MM.1S (cell line): ENCODE measurements at regions not wholly inside any gene's neighbourhood (a gene's known extent, or its start where the extent isn't known, plus 50 kb on each side); places are given as distances from the start of the nearest gene placed in this dataset.

Experiments used
- DNase-seq: peaks from one replicate; pipeline ENCODE4 v3.0.0-alpha.2; 2015
- H2AFZ ChIP-seq: fragments of 300-600 bp; sonication (generic); 2 replicates; pipeline ENCODE4 v1.6.0; 2016; ENCODE audit warnings: antibody characterized with exemption, low read length
- H3F3A ChIP-seq: fragments of 300-600 bp; sonication (generic); 2 replicates; pipeline ENCODE4 v1.6.1; 2016; ENCODE audit warnings: mild to moderate bottlenecking, antibody characterized with exemption, low read length, moderate library complexity, mixed read lengths; ENCODE audit not compliant: insufficient read depth
- H3K27ac ChIP-seq: fragments of 300-600 bp; sonication (generic); 2 replicates; pipeline ENCODE4 v1.5.1; 2016; ENCODE audit warnings: mild to moderate bottlenecking, low read length
- H3K27me3 ChIP-seq: fragments of 300-600 bp; sonication (generic); replicated peaks from 2 replicates; pipeline ENCODE4 v1.6.0; 2016; ENCODE audit warnings: low read length; ENCODE audit not compliant: insufficient read depth
- H3K36me3 ChIP-seq: fragments of 300-600 bp; sonication (generic); replicated peaks from 2 replicates; pipeline ENCODE4 v1.6.1; 2016; ENCODE audit warnings: mild to moderate bottlenecking, low read length, mixed read lengths; ENCODE audit not compliant: insufficient read depth
- H3K4me1 ChIP-seq: fragments of 300-600 bp; sonication (generic); 2 replicates; pipeline ENCODE4 v1.6.1; 2016; ENCODE audit warnings: low read length, mixed read lengths
- H3K4me2 ChIP-seq: fragments of 300-600 bp; sonication (generic); 2 replicates; pipeline ENCODE4 v1.6.0; 2016; ENCODE audit warnings: low read depth, low read length
- H3K4me3 ChIP-seq: fragments of 300-600 bp; sonication (generic); 2 replicates; pipeline ENCODE4 v1.5.1; 2016; ENCODE audit warnings: low read length, mixed read lengths
- H3K79me2 ChIP-seq: fragments of 300-600 bp; sonication (generic); 2 replicates; pipeline ENCODE4 v1.6.1; 2016; ENCODE audit warnings: mixed run types, low read length, mixed read lengths
- H3K9ac ChIP-seq: fragments of 300-600 bp; sonication (generic); 2 replicates; pipeline ENCODE4 v1.6.1; 2016; ENCODE audit warnings: low read length, mixed read lengths
- H3K9me2 ChIP-seq: fragments of 300-600 bp; sonication (generic); replicated peaks from 2 replicates; pipeline ENCODE4 v1.6.1; 2016; ENCODE audit warnings: mild to moderate bottlenecking, low read length, mixed read lengths; ENCODE audit not compliant: insufficient read depth
- H3K9me3 ChIP-seq: fragments of 300-600 bp; sonication (generic); replicated peaks from 2 replicates; pipeline ENCODE4 v1.6.1; 2016; ENCODE audit warnings: mild to moderate bottlenecking, low read length, mixed read lengths; ENCODE audit not compliant: insufficient read depth
- H4K20me1 ChIP-seq: fragments of 300-600 bp; sonication (generic); 2 replicates; pipeline ENCODE4 v1.6.1; 2016; ENCODE audit warnings: mild to moderate bottlenecking, low read length, moderate library complexity, mixed read lengths; ENCODE audit not compliant: insufficient read depth
- CTCF ChIP-seq: fragments of 300-600 bp; sonication (generic); IDR thresholded peaks from 2 replicates; pipeline ENCODE4 v1.5.1; 2016; ENCODE audit warnings: antibody characterized with exemption, low read length, mixed read lengths
- EZH2 ChIP-seq: fragments of 300-600 bp; sonication (generic); optimal IDR thresholded peaks from 2 replicates; pipeline ENCODE3; 2017; ENCODE audit warnings: low read depth, mild to moderate bottlenecking, antibody characterized with exemption, low read length, mixed read lengths
- EZH2phosphoT487 ChIP-seq: fragments of 300-600 bp; sonication (generic); IDR thresholded peaks from 2 replicates; pipeline ENCODE4 v1.6.1; 2018; ENCODE audit warnings: antibody characterized with exemption, low read length

GRCh38 chr2:5410991-5411700, 281.0 kb upstream of the SOX11 start:
- DNase-seq: no peak
- Histone ChIP-seq H3K27ac (no peak overlapping the region), H3K4me2 (no peak overlapping the region), H3F3A (no peaks in the 10 kb centered on the region), H3K4me1 (no peaks in the 10 kb centered on the region), H3K9me2 (no peaks in the 10 kb centered on the region), H3K4me3 (no peak overlapping the region), H3K36me3 (no peaks in the 10 kb centered on the region), H3K27me3 (no peaks in the 10 kb centered on the region), H3K9ac (no peak overlapping the region), H2AFZ (no peak overlapping the region), H3K9me3 (no peaks in the 10 kb centered on the region), H3K79me2 (no peaks in the 10 kb centered on the region), H4K20me1 (no peaks in the 10 kb centered on the region)
- TF ChIP-seq EZH2: no peak
- TF ChIP-seq EZH2phosphoT487: no peak
- TF ChIP-seq CTCF: no peak

GRCh38 chr2:5412001-5412400, 280.2 kb upstream of the SOX11 start:
- no peak for DNase-seq
- Histone ChIP-seq H3K4me1 (no peaks in the 10 kb centered on the region), H4K20me1 (no peaks in the 10 kb centered on the region), H3K9ac (no peak overlapping the region), H3K36me3 (no peaks in the 10 kb centered on the region), H2AFZ (no peak overlapping the region), H3K9me3 (no peaks in the 10 kb centered on the region), H3K4me2 (no peak overlapping the region), H3K27ac (no peak overlapping the region), H3K79me2 (no peaks in the 10 kb centered on the region), H3K27me3 (no peaks in the 10 kb centered on the region), H3K9me2 (no peaks in the 10 kb centered on the region), H3K4me3 (no peak overlapping the region), H3F3A (no peaks in the 10 kb centered on the region)
- no peak for TF ChIP-seq CTCF

GRCh38 chr2:5433855-5434254, 258.3 kb upstream of the SOX11 start:
- Histone ChIP-seq H3K27me3 (no peaks in the 10 kb centered on the region), H3K9me3 (no peaks in the 10 kb centered on the region), H4K20me1 (no peaks in the 10 kb centered on the region), H3K4me2 (no peak overlapping the region), H2AFZ (no peak overlapping the region), H3F3A (no peaks in the 10 kb centered on the region), H3K27ac (no peak overlapping the region), H3K4me3 (no peak overlapping the region), H3K4me1 (no peaks in the 10 kb centered on the region), H3K9ac (no peak overlapping the region), H3K79me2 (no peaks in the 10 kb centered on the region), H3K9me2 (no peaks in the 10 kb centered on the region), H3K36me3 (no peaks in the 10 kb centered on the region)
- TF ChIP-seq EZH2phosphoT487 (no peak), CTCF (no peak), EZH2 (no peak)
- DNase-seq: no peak
